K562 (cell line): ENCODE measurements at regions not wholly inside any gene's neighbourhood (a gene's known extent, or its start where the extent isn't known, plus 50 kb on each side); places are given as distances from the start of the nearest gene placed in this dataset.

Source experiments
- ATAC-seq: fragments of 200-7000 bp; cut with Tn5 transposase; 3 replicates; pipeline ENCODE4 v1.9.1; 2020; ENCODE audit warnings: moderate library complexity
- BruUV-seq: library from RNA; stranded (reverse); fragments of 400-500 nt; replicated peaks from 2 replicates; lab custom pipeline; 2021; lab: Mats Ljungman, UMichigan
- CTCF ChIA-PET: fragments of 300-600 bp; formaldehyde crosslinking; extraction: SDS; loops from one replicate; lab custom pipeline; 2021; ENCODE audit warnings: low intra/inter-chr PET ratio; lab: Yijun Ruan, JAX
- POLR2A ChIA-PET: fragments of 300-600, 350-650 bp; sonication (Branson Sonifier 250); formaldehyde crosslinking; extraction: SDS; loops from one replicate; lab custom pipeline; 2021; ENCODE audit warnings: antibody characterized with exemption, inconsistent platforms; lab: Yijun Ruan, JAX
- DNase-seq, 4 experiments: peaks; one replicate each; pipeline versions ENCODE4 v3.0.0 to v3.0.0-alpha.2; 2011 to 2018; ENCODE audit warnings: low spot score in 3 of 4, mixed read lengths in 3 of 4; ENCODE audit errors: extremely low read depth in 1 of 4
- FAIRE-seq: peaks from 2 replicates; lab custom pipeline; 2011; peaks lifted over from hg19 to GRCh38; lab: Jason Lieb, UNC
- H2AFZ ChIP-seq: 2 replicates; pipeline ENCODE4 v1.6.0; 2011; ENCODE audit warnings: low read depth, low read length, control low read depth, inconsistent platforms
- H3K27ac ChIP-seq: fragments of 200-600 bp; 3 replicates; pipeline ENCODE4 v1.8.0; 2011; ENCODE audit warnings: low read depth, mild to moderate bottlenecking, control low read depth, inconsistent platforms, low read length, moderate library complexity, mixed read lengths; ENCODE audit errors: extremely low read depth
- H3K27me3 ChIP-seq, 2 experiments: fragments of 300-600 bp in 1 of 2; 2 replicates in 1 of 2; 3 replicates in 1 of 2; pipeline versions ENCODE4 v1.6.0 to v1.8.0; 2011; ENCODE audit warnings: inconsistent platforms in 2 of 2, low read length in 2 of 2, mild to moderate bottlenecking in 1 of 2, mixed read lengths in 1 of 2, moderate library complexity in 1 of 2; ENCODE audit not compliant: control insufficient read depth in 2 of 2, insufficient read depth in 2 of 2
- H3K36me3 ChIP-seq: fragments of 300-600 bp; 3 replicates; pipeline ENCODE4 v1.8.0; 2011; ENCODE audit warnings: mild to moderate bottlenecking, low read length, inconsistent platforms; ENCODE audit not compliant: control insufficient read depth, insufficient read depth
- H3K4me1 ChIP-seq, 2 experiments: fragments of 200-600 bp in 1 of 2; replicated peaks in 1 of 2; 2 replicates in 1 of 2; 3 replicates in 1 of 2; pipeline versions ENCODE4 v1.5.1 to v1.8.0; 2011; ENCODE audit warnings: inconsistent platforms in 2 of 2, low read length in 2 of 2, mild to moderate bottlenecking in 1 of 2, mixed read lengths in 1 of 2, moderate library complexity in 1 of 2; ENCODE audit not compliant: control insufficient read depth in 2 of 2, insufficient read depth in 2 of 2
- H3K4me2 ChIP-seq: 2 replicates; pipeline ENCODE4 v1.6.1; 2011; ENCODE audit warnings: low read length, control low read depth, inconsistent platforms, mixed read lengths; ENCODE audit not compliant: insufficient read depth
- H3K4me3 ChIP-seq: fragments of 200-600 bp; sonication (generic), shearing (Covaris generic); 2 replicates; pipeline ENCODE4 v1.5.1; 2016; ENCODE audit warnings: control low read depth, inconsistent platforms
- H3K79me2 ChIP-seq: fragments of 200-600 bp; 3 replicates; pipeline ENCODE4 v1.8.0; 2011; ENCODE audit warnings: low read length, inconsistent platforms; ENCODE audit not compliant: control insufficient read depth, insufficient read depth
- H3K9ac ChIP-seq, 2 experiments: 2 replicates each; pipeline versions ENCODE4 v1.6.0 to v1.6.1; 2011; ENCODE audit warnings: low read depth in 2 of 2, low read length in 2 of 2, control low read depth in 1 of 2, inconsistent platforms in 1 of 2, mild to moderate bottlenecking in 1 of 2, mixed read lengths in 1 of 2; ENCODE audit not compliant: insufficient read depth in 1 of 2
- H3K9me1 ChIP-seq: one replicate; pipeline ENCODE4 v1.6.0; 2011; ENCODE audit warnings: inconsistent platforms, mild to moderate bottlenecking, low read length, moderate library complexity; ENCODE audit not compliant: control insufficient read depth, insufficient read depth
- H3K9me3 ChIP-seq: replicated peaks from 2 replicates; pipeline ENCODE4 v1.5.1; 2011; ENCODE audit warnings: low read depth, low read length, inconsistent platforms; ENCODE audit not compliant: control insufficient read depth, insufficient read depth
- H4K20me1 ChIP-seq: replicated peaks from 2 replicates; pipeline ENCODE4 v1.6.1; 2011; ENCODE audit warnings: low read length, inconsistent platforms, mixed read lengths; ENCODE audit not compliant: control insufficient read depth, insufficient read depth
- CBX8 ChIP-seq: fragments of 200-600 bp; sonication (generic); IDR thresholded peaks from 2 replicates; pipeline ENCODE4 v1.6.1; 2012; ENCODE audit warnings: borderline replicate concordance, mixed run types, low read depth, mild to moderate bottlenecking, moderate library complexity, mixed read lengths, low read length, control low read depth, inconsistent platforms; ENCODE audit not compliant: poor library complexity, severe bottlenecking; ENCODE audit errors: extremely low read depth
- FIP1L1 ChIP-seq: fragments of 200-400 bp; formaldehyde crosslinking; IDR thresholded peaks from 2 replicates; pipeline ENCODE4 v1.6.1; 2018; ENCODE audit warnings: mild to moderate bottlenecking, low read depth, low read length; ENCODE audit not compliant: poor library complexity, severe bottlenecking
- MTF1 ChIP-seq: fragments of 250-450 bp; sonication (Bioruptor Pico); IDR thresholded peaks from 2 replicates; pipeline ENCODE4 v1.9.0; 2021; ENCODE audit warnings: moderate library complexity, mild to moderate bottlenecking, inconsistent platforms, borderline replicate concordance
- MYNN ChIP-seq, 2 experiments: sonication (generic); formaldehyde crosslinking in 1 of 2; IDR thresholded peaks; 2 replicates each; pipeline versions ENCODE4 v1.5.0 to v1.6.1; 2016 to 2020; ENCODE audit warnings: antibody characterized with exemption in 1 of 2, missing genetic modification reagents in 1 of 2
- RAD51 ChIP-seq: fragments of 450-650 bp; IDR thresholded peaks from 2 replicates; pipeline ENCODE4 v1.7.1; 2016; ENCODE audit warnings: low read depth, mild to moderate bottlenecking, borderline replicate concordance
- SMAD2 ChIP-seq: fragments of 150-350 bp; IDR thresholded peaks from 2 replicates; pipeline ENCODE4 v1.6.1; 2014; ENCODE audit warnings: low read depth, mild to moderate bottlenecking, low read length
- ZNF586 ChIP-seq: fragments of 450-650 bp; formaldehyde crosslinking; conservative IDR thresholded peaks from 2 replicates; pipeline ENCODE4 v1.4.0; 2020; ENCODE audit warnings: mild to moderate bottlenecking, moderate library complexity
- WGBS: fragments of 100-300 bp; shearing (Covaris generic); methylation state at CpG from one replicate; pipeline ENCODE4 v1.1.6; 2016; ENCODE audit warnings: low coverage, mixed read lengths; ENCODE audit not compliant: insufficient coverage; ENCODE audit errors: missing lambda C conversion rate; 5-methylcytosine and 5-hydroxymethylcytosine counted together
- in situ Hi-C: fragments of 300-500 bp; cut with MboI; formaldehyde crosslinking; loops from 4 replicates; pipeline ENCODE4 v1.15.0; 2018; ENCODE audit warnings: inconsistent platforms, mixed read lengths
- intact Hi-C: fragments of 100-400 bp; cut with micrococcal nuclease; formaldehyde crosslinking; loops from 2 replicates; pipeline ENCODE4 v1.14.2; 2022

GRCh38 chr6:8739454-8739853 lies 304.1 kb upstream of the SLC35B3 start:
- no peak for DNase-seq
- no TSS peak for BruUV-seq
- Histone ChIP-seq H3K4me2 (no peak overlapping the region), H2AFZ (no peak overlapping the region), H3K9ac (no peak overlapping the region), H3K79me2 (no peaks in the 10 kb centered on the region), H4K20me1 (no peaks in the 10 kb centered on the region), H3K36me3 (no peaks in the 10 kb centered on the region), H3K9me1 (no peaks in the 10 kb centered on the region), H3K4me1 (no peaks in the 10 kb centered on the region), H3K9me3 (no peaks in the 10 kb centered on the region; the same call in 1 of the 2 replicates), H3K27ac (no peak overlapping the region), H3K4me3 (no peak overlapping the region), H3K27me3 (no peaks in the 10 kb centered on the region)
- no peak for FAIRE-seq
- no peak for TF ChIP-seq ZNF586 (CRISPR knock-in tag)
- TF ChIP-seq CBX8, result no peak
- TF ChIP-seq MTF1 (CRISPR knock-in tag), result no peak
- no peak for TF ChIP-seq SMAD2
- no peak for TF ChIP-seq RAD51
- no peak for TF ChIP-seq FIP1L1
- no peak for TF ChIP-seq MYNN (IDR thresholded peaks at IDR 0.05)
- TF ChIP-seq MYNN (CRISPR knock-in tag; IDR thresholded peaks at IDR 0.05), result no peak
- CTCF ChIA-PET, result no interaction called here
- no peak for ATAC-seq
- POLR2A ChIA-PET, result no interaction called here
- in situ Hi-C loops (no loop called here), intact Hi-C loops (no loop called here)
- 2% methylated on average over 2 of the region's 2 CpGs for WGBS
